Stomach (tissue), 8 donors: ENCODE measurements at regions not wholly inside any gene's neighbourhood (a gene's known extent, or its start where the extent isn't known, plus 50 kb on each side); places are given as distances from the start of the nearest gene placed in this dataset.
A peak's percentile ranks its signal among the peaks of the same experiment; 100 is the strongest.
"Not testable (repeated sequence)": the region's sequence is repeated elsewhere in the genome, so short reads cannot be mapped to it uniquely, and the experiment has no call there.

Source experiments
- DNase-seq, 2 donors: peaks; one replicate each; pipeline versions ENCODE4 v3.0.0 to v3.0.0-alpha.2; 2013 to 2019
- H3K27ac ChIP-seq, 5 donors: fragments of 200-600 bp in 4 of 5; sonication (generic) in 4 of 5; one replicate each; pipeline ENCODE4 v1.5.1; 2013 to 2019; ENCODE audit warnings: mild to moderate bottlenecking in 1 of 5, moderate library complexity in 1 of 5
- H3K27me3 ChIP-seq, 3 donors: fragments of 200-600 bp; sonication (generic); one replicate each; pipeline ENCODE4 v1.5.1; 2017 to 2019; ENCODE audit warnings: mixed run types in 1 of 3
- H3K36me3 ChIP-seq, 4 donors: fragments of 200-600 bp; sonication (generic); 1 replicate in 3 of 4; 2 replicates in 1 of 4; pipeline ENCODE4 v1.5.1; 2016 to 2019
- H3K4me1 ChIP-seq, 4 donors: fragments of 200-600 bp; sonication (generic); one replicate each; pipeline ENCODE4 v1.5.1; 2016 to 2019
- H3K4me3 ChIP-seq, 4 donors: fragments of 200-600 bp; sonication (generic) in 3 of 4; one replicate each; pipeline ENCODE4 v1.5.1; 2016 to 2019; ENCODE audit warnings: mild to moderate bottlenecking in 1 of 4
- H3K9me3 ChIP-seq, 4 donors: fragments of 200-600 bp; sonication (generic); one replicate each; pipeline ENCODE4 v1.5.1; 2016 to 2019
- EP300 ChIP-seq: sonication (generic); formaldehyde crosslinking; IDR thresholded peaks from one replicate; pipeline ENCODE4 v1.6.1; 2017; ENCODE audit warnings: antibody characterized with exemption
- POLR2A ChIP-seq, 4 donors: fragments of 450-650 bp; IDR thresholded peaks; one replicate each; pipeline ENCODE4 v1.6.1; 2016; ENCODE audit warnings: antibody characterized with exemption in 4 of 4, control low read depth in 2 of 4, mild to moderate bottlenecking in 1 of 4, moderate library complexity in 1 of 4
- POLR2AphosphoS5 ChIP-seq, 3 donors: sonication (generic); formaldehyde crosslinking; IDR thresholded peaks; one replicate each; pipeline ENCODE4 v1.6.1; 2016; ENCODE audit warnings: antibody characterized with exemption in 3 of 3
- WGBS, 5 donors: extraction: QIAGEN DNeasy Blood & Tissue Kit in 3 of 5; methylation state at CpG; one replicate each; pipeline versions ENCODE4 v1.1.5 to v1.1.7; 2013 to 2018; 5-methylcytosine and 5-hydroxymethylcytosine counted together
- intact Hi-C: fragments of 100-400 bp; cut with DNase I; formaldehyde crosslinking; loops from one replicate; pipeline ENCODE4 v1.15.1; 2023; ENCODE audit warnings: low total_unique reads
- TF ChIP-seq, protein P1 (sequence below), 7 experiments: fragments of 450-650 bp in 4 of 7; fragments of 200-600 bp in 3 of 7; sonication (generic) in 3 of 7; IDR thresholded peaks; one replicate each; pipeline ENCODE4 v1.5.1; 2016 to 2019; ENCODE audit warnings: antibody characterized with exemption in 7 of 7, control low read depth in 2 of 7, mild to moderate bottlenecking in 1 of 7
- donor health status: healthy with polysubstance abuse.
- donor health status: Bipolar disorder and iron deficiency.
- donor health status: healthy.

DNA sequence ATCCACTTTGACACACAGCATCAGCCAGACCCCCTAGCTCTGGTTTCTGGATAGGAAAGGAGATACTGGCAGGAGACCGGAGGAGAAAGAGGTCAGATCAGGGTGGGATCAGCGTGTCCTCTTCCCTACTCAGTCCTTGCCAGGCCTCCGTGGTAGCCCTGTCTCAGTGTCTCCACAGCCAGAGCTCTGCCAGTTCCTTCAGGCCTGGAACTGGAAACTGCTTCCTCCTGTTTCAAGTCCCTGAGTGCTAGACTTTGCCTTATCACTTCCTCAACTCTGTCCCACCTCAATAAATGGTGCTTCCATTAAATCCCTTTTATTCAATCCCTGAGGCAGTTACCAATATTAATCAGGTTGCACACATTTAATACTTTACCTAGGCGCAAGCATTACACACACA is 96.8 kb upstream of the LY86 start:
- TF ChIP-seq, protein P1, sequence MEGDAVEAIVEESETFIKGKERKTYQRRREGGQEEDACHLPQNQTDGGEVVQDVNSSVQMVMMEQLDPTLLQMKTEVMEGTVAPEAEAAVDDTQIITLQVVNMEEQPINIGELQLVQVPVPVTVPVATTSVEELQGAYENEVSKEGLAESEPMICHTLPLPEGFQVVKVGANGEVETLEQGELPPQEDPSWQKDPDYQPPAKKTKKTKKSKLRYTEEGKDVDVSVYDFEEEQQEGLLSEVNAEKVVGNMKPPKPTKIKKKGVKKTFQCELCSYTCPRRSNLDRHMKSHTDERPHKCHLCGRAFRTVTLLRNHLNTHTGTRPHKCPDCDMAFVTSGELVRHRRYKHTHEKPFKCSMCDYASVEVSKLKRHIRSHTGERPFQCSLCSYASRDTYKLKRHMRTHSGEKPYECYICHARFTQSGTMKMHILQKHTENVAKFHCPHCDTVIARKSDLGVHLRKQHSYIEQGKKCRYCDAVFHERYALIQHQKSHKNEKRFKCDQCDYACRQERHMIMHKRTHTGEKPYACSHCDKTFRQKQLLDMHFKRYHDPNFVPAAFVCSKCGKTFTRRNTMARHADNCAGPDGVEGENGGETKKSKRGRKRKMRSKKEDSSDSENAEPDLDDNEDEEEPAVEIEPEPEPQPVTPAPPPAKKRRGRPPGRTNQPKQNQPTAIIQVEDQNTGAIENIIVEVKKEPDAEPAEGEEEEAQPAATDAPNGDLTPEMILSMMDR (IDR thresholded peaks at IDR 0.05): no peak
- TF ChIP-seq EP300 (no peak), POLR2A (IDR thresholded peaks at IDR 0.05) (no peak), POLR2AphosphoS5 (IDR thresholded peaks at IDR 0.05) (no peak)
- Histone ChIP-seq H3K36me3 (no peaks in the 10 kb centered on the region), H3K4me3 (no peak overlapping the region), H3K9me3 (no peaks in the 10 kb centered on the region), H3K4me1 (no peaks in the 10 kb centered on the region), H3K27me3 (no peaks in the 10 kb centered on the region), H3K27ac (no peak overlapping the region)
- WGBS, 5 donors: 75 to 87% (median 83%) methylated on average over 4 of the region's 4 CpGs
- intact Hi-C loops: no loop called here
- DNase-seq: no peak

DNA sequence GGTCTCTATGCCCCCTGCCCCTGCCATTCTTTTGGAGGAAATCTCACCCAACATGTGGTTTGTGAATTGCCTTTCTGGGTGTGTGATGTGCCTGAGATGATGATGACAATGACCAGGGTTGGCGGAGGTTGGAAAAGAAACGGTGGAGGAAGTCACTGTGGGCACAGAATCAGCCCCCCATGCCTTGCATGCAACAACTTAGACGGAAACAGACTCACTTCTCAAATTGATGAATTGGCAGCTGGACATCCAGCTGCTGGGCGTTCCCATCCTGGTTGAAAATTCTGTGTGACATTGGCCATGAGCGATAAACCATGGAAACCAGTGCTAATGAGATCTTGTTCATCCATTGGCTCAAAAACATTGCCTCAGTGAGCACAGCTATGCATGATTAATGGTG is 95.8 kb upstream of the LY86 start:
- no peak for DNase-seq
- 76 to 86% (median 80%) methylated on average over 5 of the region's 5 CpGs for WGBS, 5 donors
- Histone ChIP-seq H3K4me1 (no peaks in the 10 kb centered on the region), H3K9me3 (no peaks in the 10 kb centered on the region), H3K4me3 (no peak overlapping the region), H3K27me3 (peaks cover 0 to 5% (median 0%) of the 10 kb centered on the region in 3 donors), H3K27ac (no peak overlapping the region), H3K36me3 (no peaks in the 10 kb centered on the region)
- intact Hi-C loops: no loop called here
- TF ChIP-seq, protein P1 (IDR thresholded peaks at IDR 0.05): no peak
- TF ChIP-seq EP300: no peak
- TF ChIP-seq POLR2AphosphoS5 (IDR thresholded peaks at IDR 0.05): no peak
- TF ChIP-seq POLR2A (IDR thresholded peaks at IDR 0.05): no peak

DNA sequence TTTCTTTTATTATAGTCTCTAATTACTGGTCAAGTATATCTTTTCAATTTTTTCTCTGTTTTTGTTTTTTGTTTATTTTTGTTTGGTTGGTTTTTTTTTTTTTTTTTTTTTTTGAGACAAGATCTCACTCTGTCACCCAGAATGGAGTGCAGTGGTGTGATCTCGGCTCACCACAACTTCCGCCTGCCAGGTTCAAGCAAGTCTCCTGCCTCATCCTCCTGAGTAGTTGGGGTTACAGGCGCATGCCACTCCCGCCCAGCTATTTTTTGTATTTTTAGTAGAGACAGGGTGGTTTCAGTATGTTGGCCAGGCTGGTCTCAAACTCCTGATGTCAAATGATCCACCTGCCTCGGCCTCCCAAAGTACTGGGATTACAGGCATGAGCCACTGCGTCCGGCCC is 94.4 kb upstream of the LY86 start:
- H3K4me1 ChIP-seq, H3K36me3 ChIP-seq, H3K9me3 ChIP-seq, DNase-seq, H3K4me3 ChIP-seq, intact Hi-C loops, H3K27ac ChIP-seq: not testable (repeated sequence)
- H3K27me3 ChIP-seq: peaks cover 0 to 11% (median 0%) of the 10 kb centered on the region in 3 donors
- 83 to 90% (median 86%) methylated on average over 7 of the region's 7 CpGs for WGBS, 5 donors

DNA sequence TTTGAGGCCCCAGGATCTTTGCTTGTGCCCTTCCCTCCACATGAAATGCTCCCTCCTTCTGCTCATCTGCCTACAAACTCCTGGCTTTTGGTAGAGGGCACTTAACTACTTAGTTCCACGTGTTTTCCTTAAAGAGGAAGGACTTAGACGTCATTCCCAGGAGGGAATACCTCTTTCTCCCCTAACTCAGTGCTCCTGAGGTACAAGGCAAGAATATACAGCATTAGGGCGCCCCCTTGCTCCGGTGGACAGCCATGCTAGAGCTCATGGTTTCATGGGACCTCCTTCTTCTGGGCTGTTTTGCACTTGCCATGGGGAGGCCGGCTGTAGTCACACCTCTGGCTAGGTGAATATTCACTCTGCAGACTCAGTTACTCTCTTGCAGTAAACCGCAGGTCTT is 93.8 kb upstream of the LY86 start:
- Histone ChIP-seq H3K4me3 (no peak overlapping the region), H3K36me3 (no peaks in the 10 kb centered on the region), H3K27ac (no peak overlapping the region), H3K27me3 (peaks cover 0 to 11% (median 0%) of the 10 kb centered on the region in 3 donors), H3K9me3 (no peaks in the 10 kb centered on the region), H3K4me1 (no peaks in the 10 kb centered on the region)
- DNase-seq: peak; percentile 35 to 54
- intact Hi-C loops: no loop called here
- TF ChIP-seq, protein P1 (IDR thresholded peaks at IDR 0.05): no peak
- TF ChIP-seq POLR2A (IDR thresholded peaks at IDR 0.05): no peak
- no peak for TF ChIP-seq POLR2AphosphoS5 (IDR thresholded peaks at IDR 0.05)
- TF ChIP-seq EP300: no peak
- 17 to 19% (median 19%) methylated on average over 6 of the region's 6 CpGs for WGBS, 5 donors

DNA sequence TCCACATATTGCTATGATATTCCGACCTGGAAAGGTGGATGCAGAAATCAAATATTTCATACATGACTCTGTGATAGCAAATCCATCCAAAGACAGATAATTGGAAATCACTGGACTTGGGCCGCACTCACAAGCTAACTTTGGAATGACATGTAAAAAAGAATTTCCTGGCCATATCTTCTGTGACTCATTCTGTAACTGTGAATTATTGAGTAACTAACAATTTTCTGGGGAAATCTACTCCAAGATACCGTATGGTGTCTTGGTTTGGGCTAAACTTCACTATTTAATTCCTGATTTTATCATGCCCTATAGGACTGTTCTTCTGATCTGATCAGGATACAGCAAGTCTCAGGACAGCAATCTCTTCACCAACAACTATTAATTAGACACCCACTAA is 92.7 kb upstream of the LY86 start:
- intact Hi-C loops: no loop called here
- peaks cover 0 to 11% (median 0%) of the 10 kb centered on the region in 3 donors for H3K27me3 ChIP-seq
- no peaks in the 10 kb centered on the region for H3K36me3 ChIP-seq
- no peak for TF ChIP-seq POLR2AphosphoS5 (IDR thresholded peaks at IDR 0.05)
- no peak for TF ChIP-seq POLR2A (IDR thresholded peaks at IDR 0.05)
- TF ChIP-seq, protein P1 (IDR thresholded peaks at IDR 0.05): no peak
- 76 to 81% (median 80%) methylated on average over 3 of the region's 3 CpGs for WGBS, 5 donors
- H3K4me1 ChIP-seq: no peaks in the 10 kb centered on the region
- H3K27ac ChIP-seq: no peak overlapping the region
- no peak overlapping the region for H3K4me3 ChIP-seq
- no peak for DNase-seq
- no peaks in the 10 kb centered on the region for H3K9me3 ChIP-seq
